GM12878 (cell line): ENCODE measurements at regions not wholly inside any gene's neighbourhood (a gene's known extent, or its start where the extent isn't known, plus 50 kb on each side); places are given as distances from the start of the nearest gene placed in this dataset.

ENCODE experiments used
- ATAC-seq: fragments of 200-7000 bp; cut with Tn5 transposase; 3 replicates; pipeline ENCODE4 v1.9.1; 2020; ENCODE audit warnings: mild to moderate bottlenecking, moderate library complexity
- BruUV-seq: library from RNA; stranded (reverse); fragments of 400-500 nt; replicated peaks from 2 replicates; lab custom pipeline; 2021; lab: Mats Ljungman, UMichigan
- CTCF ChIA-PET: fragments of 300-600 bp; sonication (Branson Sonifier 250); formaldehyde crosslinking; extraction: SDS; loops from one replicate; lab custom pipeline; 2021; ENCODE audit warnings: inconsistent platforms; lab: Yijun Ruan, JAX
- POLR2A ChIA-PET: fragments of 350-600 bp; formaldehyde crosslinking; extraction: SDS; loops from one replicate; lab custom pipeline; 2021; ENCODE audit warnings: inconsistent platforms; lab: Charles Lee
- RAD21 ChIA-PET: fragments of 300-600 bp; sonication (Branson Sonifier 250); formaldehyde crosslinking; loops from one replicate; lab custom pipeline; 2023; ENCODE audit warnings: antibody characterized with exemption; ENCODE audit not compliant: unreplicated experiment; lab: Charles Lee
- SMC1A ChIA-PET: fragments of 300-600 bp; sonication (Branson Sonifier 250); formaldehyde crosslinking; loops from one replicate; lab custom pipeline; 2023; ENCODE audit not compliant: unreplicated experiment, uncharacterized antibody; lab: Charles Lee
- DNase-seq: peaks from one replicate; pipeline ENCODE4 v3.0.0-alpha.2; 2011; ENCODE audit warnings: low read depth, low spot score
- FAIRE-seq: peaks from 3 replicates; lab custom pipeline; 2011; peaks lifted over from hg19 to GRCh38; lab: Jason Lieb, UNC
- H2AFZ ChIP-seq: 2 replicates; pipeline ENCODE4 v1.6.0; 2011; ENCODE audit warnings: low read depth, low read length, control low read depth; ENCODE audit not compliant: control insufficient read depth
- H3K27ac ChIP-seq: 2 replicates; pipeline ENCODE4 v1.5.1; 2011; ENCODE audit warnings: control low read depth; ENCODE audit not compliant: control insufficient read depth, insufficient read depth
- H3K27me3 ChIP-seq, 2 experiments: replicated peaks in 1 of 2; 2 replicates each; pipeline versions ENCODE4 v1.6.0 to v1.6.1; 2011; ENCODE audit warnings: low read length in 1 of 2; ENCODE audit not compliant: control insufficient read depth in 2 of 2, insufficient read depth in 2 of 2
- H3K36me3 ChIP-seq, 2 experiments: 2 replicates each; pipeline ENCODE4 v1.5.1; 2011; ENCODE audit warnings: low read length in 1 of 2; ENCODE audit not compliant: control insufficient read depth in 2 of 2, insufficient read depth in 2 of 2
- H3K4me1 ChIP-seq: 2 replicates; pipeline ENCODE4 v1.6.1; 2011; ENCODE audit warnings: mild to moderate bottlenecking, low read length, moderate library complexity, mixed read lengths; ENCODE audit not compliant: control insufficient read depth, insufficient read depth
- H3K4me2 ChIP-seq: 2 replicates; pipeline ENCODE4 v1.6.0; 2011; ENCODE audit warnings: control low read depth; ENCODE audit not compliant: control insufficient read depth, insufficient read depth
- H3K4me3 ChIP-seq: fragments of 200-600 bp; sonication (generic); 2 replicates; pipeline ENCODE4 v1.5.1; 2016
- H3K79me2 ChIP-seq: 2 replicates; pipeline ENCODE4 v1.6.0; 2011; ENCODE audit warnings: low read length; ENCODE audit not compliant: control insufficient read depth, insufficient read depth
- H3K9ac ChIP-seq: 2 replicates; pipeline ENCODE4 v1.8.0; 2011; ENCODE audit warnings: low read length, control low read depth, mixed read lengths; ENCODE audit not compliant: control insufficient read depth, insufficient read depth
- H3K9me3 ChIP-seq: replicated peaks from 3 replicates; pipeline ENCODE4 v1.5.1; 2011; ENCODE audit warnings: mild to moderate bottlenecking, low read length; ENCODE audit not compliant: control insufficient read depth, insufficient read depth
- H4K20me1 ChIP-seq: 2 replicates; pipeline ENCODE4 v1.6.0; 2011; ENCODE audit not compliant: control insufficient read depth, insufficient read depth
- ATF2 ChIP-seq: IDR thresholded peaks from 2 replicates; pipeline ENCODE4 v1.6.1; 2012; ENCODE audit warnings: low read length, inconsistent platforms
- DPF2 ChIP-seq: fragments of 450-650 bp; IDR thresholded peaks from 2 replicates; pipeline ENCODE4 v1.6.1; 2017; ENCODE audit warnings: mild to moderate bottlenecking
- IRF4 ChIP-seq: IDR thresholded peaks from 2 replicates; pipeline ENCODE4 v1.6.1; 2011; ENCODE audit warnings: low read depth, low read length
- MXI1 ChIP-seq: fragments of 150-350 bp; IDR thresholded peaks from 2 replicates; pipeline ENCODE4 v1.6.1; 2011; ENCODE audit warnings: low read depth, mild to moderate bottlenecking, inconsistent platforms, low read length, improper control_type of control experiment
- NFIC ChIP-seq: IDR thresholded peaks from 2 replicates; pipeline ENCODE4 v1.6.1; 2012; ENCODE audit warnings: low read depth, mild to moderate bottlenecking, inconsistent platforms, low read length, moderate library complexity
- NFYA ChIP-seq: IDR thresholded peaks from 2 replicates; pipeline ENCODE4 v1.6.1; 2011; ENCODE audit warnings: low read depth, mild to moderate bottlenecking, low read length, improper control_type of control experiment, borderline replicate concordance
- NR2C2 ChIP-seq: IDR thresholded peaks from 2 replicates; pipeline ENCODE4 v1.6.1; 2011; ENCODE audit warnings: borderline replicate concordance, low read depth; ENCODE audit not compliant: control insufficient read depth, insufficient read length
- NR2F1 ChIP-seq: fragments of 450-650 bp; conservative IDR thresholded peaks from 2 replicates; pipeline ENCODE4 v1.6.1; 2017; ENCODE audit warnings: mild to moderate bottlenecking
- NRF1 ChIP-seq: conservative IDR thresholded peaks from 2 replicates; pipeline ENCODE4 v1.6.1; 2011; ENCODE audit warnings: mild to moderate bottlenecking, low read depth, low read length, improper control_type of control experiment
- POLR2AphosphoS5 ChIP-seq: IDR thresholded peaks from 2 replicates; pipeline ENCODE4 v1.6.1; 2011; ENCODE audit warnings: mild to moderate bottlenecking, low read length, inconsistent platforms
- REST ChIP-seq: IDR thresholded peaks from 2 replicates; pipeline ENCODE4 v1.6.1; 2012; ENCODE audit warnings: mild to moderate bottlenecking, low read depth, low read length
- SMAD5 ChIP-seq: IDR thresholded peaks from 2 replicates; pipeline ENCODE4 v1.6.1; 2016; ENCODE audit warnings: antibody characterized with exemption, low read depth
- USF2 ChIP-seq: IDR thresholded peaks from 2 replicates; pipeline ENCODE4 v1.6.1; 2011; ENCODE audit warnings: low read depth, low read length, improper control_type of control experiment, borderline replicate concordance
- WGBS: methylation state at CpG from one replicate; pipeline ENCODE4 v1.1.6; 2016; ENCODE audit warnings: low lambda C conversion rate; ENCODE audit not compliant: insufficient replicate concordance, insufficient coverage; ENCODE audit errors: missing lambda C conversion rate; 5-methylcytosine and 5-hydroxymethylcytosine counted together
- in situ Hi-C: fragments of 300-500 bp; cut with MboI; formaldehyde crosslinking; loops from 9 replicates; pipeline ENCODE4 v1.14.3; 2018; ENCODE audit warnings: mixed read lengths
- intact Hi-C: fragments of 100-400 bp; cut with micrococcal nuclease; formaldehyde crosslinking; loops from one replicate; pipeline ENCODE4 v1.14.2; 2022; ENCODE audit not compliant: unreplicated experiment

GRCh38 chr5:145220481-145220880, 614.7 kb downstream of the PRELID2 start:
- Histone ChIP-seq H3K27me3 (no peaks in the 10 kb centered on the region), H3K79me2 (no peaks in the 10 kb centered on the region), H3K9me3 (no peaks in the 10 kb centered on the region), H3K4me2 (no peak overlapping the region), H3K4me1 (no peaks in the 10 kb centered on the region), H3K27ac (no peak overlapping the region), H3K4me3 (no peak overlapping the region), H4K20me1 (no peaks in the 10 kb centered on the region), H3K36me3 (no peaks in the 10 kb centered on the region), H3K9ac (no peak overlapping the region), H2AFZ (no peak overlapping the region)
- TF ChIP-seq NFIC: no peak
- intact Hi-C loops: no loop called here
- in situ Hi-C loops: no loop called here
- RAD21 ChIA-PET: no interaction called here
- BruUV-seq: no TSS peak
- SMC1A ChIA-PET: interaction anchor here (1.0 kb wide), 1 partner anchor 48 kb away, joined by 3 read pairs; no protein-coding TSS in a partner anchor
- ATAC-seq (no peak), DNase-seq (no peak), FAIRE-seq (no peak)
- 42% methylated on average over 5 of the region's 5 CpGs for WGBS
- POLR2A ChIA-PET: interaction anchor here (0.7 kb wide), 1 partner anchor 126 kb away, joined by 3 read pairs; no protein-coding TSS in a partner anchor
- CTCF ChIA-PET: interaction anchor here (1.3 kb wide), 1 partner anchor 18 kb away, joined by 3 read pairs; no protein-coding TSS in a partner anchor

GRCh38 chr5:145218982-145219381, 616.2 kb downstream of the PRELID2 start:
- no peaks in the 10 kb centered on the region for H3K9me3 ChIP-seq
- WGBS: 5% methylated on average over 1 of the region's 1 CpG
- ATAC-seq (no peak), FAIRE-seq (no peak), DNase-seq (no peak)
- ChIA-PET RAD21 (no interaction called here), SMC1A (no interaction called here), CTCF (interaction anchor here (1.2 kb wide), 1 partner anchor 521 kb away, joined by 4 read pairs; no protein-coding TSS in a partner anchor), POLR2A (no interaction called here)
- H3K4me3 ChIP-seq: no peak overlapping the region
- H3K4me2 ChIP-seq: no peak overlapping the region
- no peaks in the 10 kb centered on the region for H4K20me1 ChIP-seq
- in situ Hi-C loops (no loop called here), intact Hi-C loops (no loop called here)
- BruUV-seq: no TSS peak
- H3K27me3 ChIP-seq: no peaks in the 10 kb centered on the region
- H3K27ac ChIP-seq: no peak overlapping the region
- no peaks in the 10 kb centered on the region for H3K79me2 ChIP-seq
- no peak overlapping the region for H3K9ac ChIP-seq
- H3K4me1 ChIP-seq: no peaks in the 10 kb centered on the region
- no peaks in the 10 kb centered on the region for H3K36me3 ChIP-seq
- no peak overlapping the region for H2AFZ ChIP-seq
- TF ChIP-seq REST: no peak
- TF ChIP-seq NRF1: no peak
- no peak for TF ChIP-seq POLR2AphosphoS5
- no peak for TF ChIP-seq NR2C2
- no peak for TF ChIP-seq MXI1
- no peak for TF ChIP-seq NR2F1
- TF ChIP-seq ATF2: no peak
- TF ChIP-seq USF2: no peak
- no peak for TF ChIP-seq SMAD5
- no peak for TF ChIP-seq DPF2
- TF ChIP-seq NFYA: no peak
- TF ChIP-seq IRF4: no peak
